ENCODE measurements at regions not wholly inside any gene's neighbourhood (a gene's known extent, or its start where the extent isn't known, plus 50 kb on each side); places are given as distances from the start of the nearest gene placed in this dataset.

- no peak for DNase-seq (ENCODE audit: low read depth)
- H3K4me3 ChIP-seq (ENCODE audit: low read length): no peak overlapping the region
- no peak for TF ChIP-seq CTCF (conservative IDR thresholded peaks at IDR 0.05; ENCODE audit: low read depth, low read length)
Measured at GRCh38 chr13:81726037-81726726, 1385.3 kb upstream of the SPRY2 start.

GRCh38 chr13:81722456-81722855 is 1381.5 kb upstream of the SPRY2 start:
- no peak overlapping the region for H3K4me3 ChIP-seq (ENCODE audit: low read length)
- TF ChIP-seq CTCF (conservative IDR thresholded peaks at IDR 0.05; ENCODE audit: low read depth, low read length): no peak
- no peak for DNase-seq (ENCODE audit: low read depth)

- TF ChIP-seq CTCF (conservative IDR thresholded peaks at IDR 0.05; ENCODE audit: low read depth, low read length): no peak
- H3K4me3 ChIP-seq (ENCODE audit: low read length): no peak overlapping the region
- no peak for DNase-seq (ENCODE audit: low read depth)
Measured at GRCh38 chr13:81721400-81721799, 1380.5 kb upstream of the SPRY2 start.

- DNase-seq (ENCODE audit: low read depth): no peak
- TF ChIP-seq CTCF (conservative IDR thresholded peaks at IDR 0.05; ENCODE audit: low read depth, low read length): peak; percentile 34
- H3K4me3 ChIP-seq (ENCODE audit: low read length): no peak overlapping the region
Measured at GRCh38 chr13:81714513-81714912, 1373.6 kb upstream of the SPRY2 start.

GRCh38 chr13:81713201-81713600 is 1372.3 kb upstream of the SPRY2 start:
- no peak for DNase-seq (ENCODE audit: low read depth)
- no peak for TF ChIP-seq CTCF (conservative IDR thresholded peaks at IDR 0.05; ENCODE audit: low read depth, low read length)
- no peak overlapping the region for H3K4me3 ChIP-seq (ENCODE audit: low read length)

- no peak for TF ChIP-seq CTCF (conservative IDR thresholded peaks at IDR 0.05; ENCODE audit: low read depth, low read length)
- H3K4me3 ChIP-seq (ENCODE audit: low read length): no peak overlapping the region
- no peak for DNase-seq (ENCODE audit: low read depth)
Measured at GRCh38 chr13:81697826-81698225, 1356.9 kb upstream of the SPRY2 start.

- DNase-seq (ENCODE audit: low read depth): peak; percentile 94
- H3K4me3 ChIP-seq (ENCODE audit: low read length): no peak overlapping the region
- TF ChIP-seq CTCF (conservative IDR thresholded peaks at IDR 0.05; ENCODE audit: low read depth, low read length): no peak
Measured at GRCh38 chr13:81686877-81687276, 1346.0 kb upstream of the SPRY2 start.
